T-helper 1 cell treated with Interleukin-12 subunit alpha and Interleukin-12 subunit beta and Interleukin-4 antibody, amounts not matched to agents 30 μg/mL and 1 μg/mL, for 36 hours (primary cell): ENCODE measurements at regions not wholly inside any gene's neighbourhood (a gene's known extent, or its start where the extent isn't known, plus 50 kb on each side); places are given as distances from the start of the nearest gene placed in this dataset.
"Not testable (repeated sequence)": the region's sequence is repeated elsewhere in the genome, so short reads cannot be mapped to it uniquely, and the experiment has no call there.

Experiments used
- H3K27ac Mint-ChIP-seq: one replicate; pipeline ENCODE4 v1.8.0; 2021; ENCODE audit warnings: mild to moderate bottlenecking, mixed read lengths
- H3K27me3 Mint-ChIP-seq: one replicate; pipeline ENCODE4 v1.8.0; 2021; ENCODE audit warnings: low read depth, mixed read lengths
- H3K36me3 Mint-ChIP-seq: one replicate; pipeline ENCODE4 v1.8.0; 2021; ENCODE audit warnings: low read depth, mixed read lengths
- H3K4me1 Mint-ChIP-seq: one replicate; pipeline ENCODE4 v1.8.0; 2021; ENCODE audit warnings: low read depth, mixed read lengths
- H3K4me3 Mint-ChIP-seq: one replicate; pipeline ENCODE4 v1.8.0; 2021; ENCODE audit warnings: mild to moderate bottlenecking, moderate library complexity, mixed read lengths
- H3K9me3 Mint-ChIP-seq: one replicate; pipeline ENCODE4 v1.8.0; 2021; ENCODE audit warnings: mixed read lengths

- Mint-ChIP-seq H3K9me3 (no peaks in the 10 kb centered on the region), H3K27me3 (no peaks in the 10 kb centered on the region), H3K27ac (no peak overlapping the region), H3K4me3 (no peak overlapping the region), H3K4me1 (no peaks in the 10 kb centered on the region), H3K36me3 (no peaks in the 10 kb centered on the region)
Observed at GRCh38 chr13:38002606-38003005, 133.0 kb upstream of the TRPC4 start.

DNA sequence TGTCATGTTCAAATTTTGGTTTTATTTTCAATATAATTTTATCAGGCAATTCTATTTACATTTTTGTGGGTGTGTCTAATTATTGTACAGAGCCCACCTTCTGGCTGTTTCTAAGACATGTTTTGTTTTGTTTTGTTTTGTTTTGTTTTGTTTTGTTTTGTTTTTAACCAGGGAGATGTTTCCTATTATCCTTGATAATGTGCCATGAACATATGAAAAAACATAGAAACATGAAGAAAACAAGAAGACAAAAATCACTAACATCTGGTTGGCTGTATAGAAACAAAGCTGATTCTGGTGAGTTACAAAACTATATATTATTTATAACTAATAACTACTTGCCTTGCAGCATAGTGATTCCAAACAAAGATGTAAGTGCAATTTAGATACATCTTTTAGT lies 128.1 kb upstream of the TRPC4 start:
- H3K4me3 Mint-ChIP-seq, result no peak overlapping the region
- no peaks in the 10 kb centered on the region for H3K4me1 Mint-ChIP-seq
- H3K9me3 Mint-ChIP-seq, result no peaks in the 10 kb centered on the region
- no peaks in the 10 kb centered on the region for H3K27me3 Mint-ChIP-seq
- H3K36me3 Mint-ChIP-seq, result no peaks in the 10 kb centered on the region
- no peak overlapping the region for H3K27ac Mint-ChIP-seq

GRCh38 chr13:37995092-37995491 lies 125.5 kb upstream of the TRPC4 start:
- no peaks in the 10 kb centered on the region for H3K27me3 Mint-ChIP-seq
- H3K4me3 Mint-ChIP-seq, result no peak overlapping the region
- no peaks in the 10 kb centered on the region for H3K36me3 Mint-ChIP-seq
- H3K4me1 Mint-ChIP-seq, result no peaks in the 10 kb centered on the region
- H3K27ac Mint-ChIP-seq, result no peak overlapping the region
- no peaks in the 10 kb centered on the region for H3K9me3 Mint-ChIP-seq

DNA sequence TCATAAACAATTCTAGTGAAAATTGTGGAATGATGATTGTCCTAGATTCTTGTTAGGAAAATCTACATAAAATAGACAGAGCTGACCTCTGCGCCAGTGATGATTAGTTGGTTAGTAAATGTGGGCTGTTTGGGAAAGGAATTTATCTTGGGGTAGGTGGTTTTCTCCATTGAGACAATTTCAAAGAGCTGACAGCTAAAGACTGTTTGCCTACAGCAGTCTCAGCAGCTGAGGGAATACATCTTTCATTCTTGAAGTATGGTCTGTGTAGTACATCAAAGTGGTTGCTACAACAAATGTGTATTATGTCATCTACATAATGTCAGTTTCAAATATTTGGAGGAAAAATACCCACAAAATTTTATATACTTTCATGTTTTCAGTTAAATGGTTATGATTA lies 117.2 kb upstream of the TRPC4 start:
- H3K9me3 Mint-ChIP-seq, result no peaks in the 10 kb centered on the region
- H3K27me3 Mint-ChIP-seq, result no peaks in the 10 kb centered on the region
- no peaks in the 10 kb centered on the region for H3K36me3 Mint-ChIP-seq
- no peak overlapping the region for H3K27ac Mint-ChIP-seq
- H3K4me3 Mint-ChIP-seq, result no peak overlapping the region
- no peaks in the 10 kb centered on the region for H3K4me1 Mint-ChIP-seq

DNA sequence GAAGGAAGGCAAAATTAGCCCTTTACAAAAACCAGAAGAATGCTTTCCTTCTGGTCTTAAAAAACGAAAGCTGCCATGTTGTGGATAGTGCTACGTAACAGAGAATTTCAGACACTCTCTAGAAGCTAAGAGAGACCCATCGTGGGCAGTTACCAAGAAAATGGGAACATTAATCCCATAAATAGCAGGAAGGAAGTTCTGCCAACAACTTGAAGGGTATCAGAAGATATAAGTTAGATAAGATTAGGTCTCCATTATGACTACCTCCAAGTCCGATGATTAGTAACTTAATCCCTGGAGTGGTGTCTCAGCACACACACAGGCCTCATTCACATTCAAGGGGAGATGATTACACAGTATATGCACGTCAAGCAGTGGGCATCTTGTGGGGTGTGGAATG lies 115.7 kb upstream of the TRPC4 start:
- H3K4me3 Mint-ChIP-seq, result no peak overlapping the region
- no peaks in the 10 kb centered on the region for H3K27me3 Mint-ChIP-seq
- no peaks in the 10 kb centered on the region for H3K9me3 Mint-ChIP-seq
- H3K36me3 Mint-ChIP-seq, result no peaks in the 10 kb centered on the region
- H3K27ac Mint-ChIP-seq, result no peak overlapping the region
- H3K4me1 Mint-ChIP-seq, result no peaks in the 10 kb centered on the region

DNA sequence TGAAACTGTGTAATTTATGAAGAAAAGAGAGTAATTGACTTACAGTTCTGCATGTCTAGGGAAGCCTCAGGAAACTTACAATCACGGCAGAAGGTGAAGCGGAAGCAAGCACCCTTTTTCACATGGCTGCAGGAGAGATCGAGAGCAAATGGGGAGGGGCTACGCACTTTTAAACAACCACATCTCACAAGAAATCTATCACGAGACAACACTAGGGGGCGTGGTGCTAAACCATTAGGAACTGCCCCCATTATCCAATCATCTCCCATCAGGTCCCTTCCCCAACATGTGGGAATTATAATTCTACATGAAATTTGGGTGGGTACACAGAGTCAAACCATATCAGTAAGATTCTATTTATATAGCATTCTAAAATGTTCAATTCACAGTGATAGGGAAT lies 114.8 kb upstream of the TRPC4 start:
- no peaks in the 10 kb centered on the region for H3K27me3 Mint-ChIP-seq
- no peak overlapping the region for H3K27ac Mint-ChIP-seq
- H3K36me3 Mint-ChIP-seq, result no peaks in the 10 kb centered on the region
- no peaks in the 10 kb centered on the region for H3K9me3 Mint-ChIP-seq
- no peaks in the 10 kb centered on the region for H3K4me1 Mint-ChIP-seq
- H3K4me3 Mint-ChIP-seq, result no peak overlapping the region

DNA sequence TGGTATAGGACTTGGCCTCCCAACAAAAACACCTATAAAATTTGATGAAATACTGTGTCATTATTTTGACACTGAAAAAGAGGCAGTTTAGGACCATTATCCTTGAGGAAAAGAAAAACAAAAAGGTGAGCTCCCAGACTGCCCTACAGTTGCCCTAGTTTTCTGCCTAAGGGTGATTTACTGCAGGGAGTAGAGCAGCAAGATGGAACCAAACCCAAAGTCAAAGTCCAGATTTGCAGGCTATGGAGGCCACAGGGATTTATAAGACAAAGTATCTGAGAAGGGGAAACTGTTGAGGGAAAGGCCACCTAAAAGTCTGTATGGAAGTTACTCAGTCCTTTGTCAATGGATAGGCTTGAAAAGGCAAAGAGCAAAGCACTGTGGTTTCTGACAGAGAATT lies 112.4 kb upstream of the TRPC4 start:
- Mint-ChIP-seq H3K9me3 (no peaks in the 10 kb centered on the region), H3K4me1 (no peaks in the 10 kb centered on the region), H3K27ac (no peak overlapping the region), H3K4me3 (no peak overlapping the region), H3K36me3 (no peaks in the 10 kb centered on the region), H3K27me3 (no peaks in the 10 kb centered on the region)

DNA sequence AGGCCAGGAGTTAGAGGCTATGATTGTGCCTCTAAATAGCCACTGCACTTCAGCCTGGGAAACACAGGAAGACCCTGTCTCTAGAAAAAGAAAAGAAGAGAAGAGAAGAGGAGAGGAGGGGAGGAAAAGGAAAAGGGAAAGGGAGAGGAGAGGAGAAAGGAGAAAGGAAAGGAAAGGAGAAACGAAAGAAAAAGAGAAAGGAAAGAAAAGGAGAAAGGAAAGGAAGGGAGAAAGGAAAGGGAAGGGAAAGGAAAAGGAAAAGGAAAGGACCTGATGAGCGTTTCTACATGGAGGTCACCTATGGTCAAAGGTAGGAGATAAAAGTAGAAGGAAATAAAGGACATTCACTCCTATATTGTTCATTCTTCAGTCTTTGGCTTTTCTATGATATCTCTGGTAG lies 109.1 kb upstream of the TRPC4 start:
- H3K4me3 Mint-ChIP-seq, result no peak overlapping the region
- no peak overlapping the region for H3K27ac Mint-ChIP-seq
- no peaks in the 10 kb centered on the region for H3K9me3 Mint-ChIP-seq
- H3K4me1 Mint-ChIP-seq, result no peaks in the 10 kb centered on the region
- no peaks in the 10 kb centered on the region for H3K27me3 Mint-ChIP-seq
- H3K36me3 Mint-ChIP-seq, result no peaks in the 10 kb centered on the region

DNA sequence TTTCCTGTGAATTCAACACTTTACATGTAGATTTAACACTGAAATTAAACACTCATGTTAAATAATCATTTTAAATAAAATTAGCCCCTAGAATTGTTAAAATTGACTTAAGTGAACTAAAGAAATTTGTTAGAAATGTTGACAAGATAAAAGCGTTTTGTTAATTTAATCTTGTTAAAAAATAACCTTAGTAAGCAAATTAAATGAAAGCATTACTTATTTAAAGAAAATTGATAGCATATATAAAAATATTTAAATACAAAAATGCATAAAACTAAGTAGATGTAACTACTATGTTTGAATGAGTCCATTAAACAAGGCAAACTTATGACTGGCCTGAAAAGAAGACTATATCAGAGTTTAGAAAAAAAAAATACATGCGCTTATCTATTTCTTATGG lies 99.0 kb upstream of the TRPC4 start:
- Mint-ChIP-seq H3K36me3 (no peaks in the 10 kb centered on the region), H3K4me1 (no peaks in the 10 kb centered on the region), H3K27ac (no peak overlapping the region), H3K9me3 (peaks cover 9% of the 10 kb centered on the region), H3K27me3 (no peaks in the 10 kb centered on the region), H3K4me3 (no peak overlapping the region)

DNA sequence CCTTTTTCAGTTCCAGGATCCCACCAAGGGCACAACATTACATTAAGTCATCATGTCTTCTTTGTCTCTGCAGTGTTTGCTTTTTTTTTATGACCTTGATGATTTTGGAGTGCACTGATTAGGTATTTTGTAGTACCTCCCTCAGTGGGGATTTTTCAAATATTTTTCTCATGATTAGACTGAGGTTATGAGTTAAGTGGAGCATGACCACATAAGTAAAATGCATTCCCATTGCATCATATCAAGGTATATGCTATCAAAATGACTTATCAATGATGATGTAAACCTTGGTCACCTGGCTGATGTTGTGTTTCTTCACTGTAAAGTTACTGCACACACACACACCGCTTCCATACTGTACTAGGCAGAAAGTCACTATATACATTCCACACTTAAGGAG lies 96.7 kb upstream of the TRPC4 start:
- H3K36me3 Mint-ChIP-seq, result no peaks in the 10 kb centered on the region
- H3K27ac Mint-ChIP-seq, result no peak overlapping the region
- H3K4me3 Mint-ChIP-seq, result no peak overlapping the region
- no peaks in the 10 kb centered on the region for H3K9me3 Mint-ChIP-seq
- no peaks in the 10 kb centered on the region for H3K27me3 Mint-ChIP-seq
- H3K4me1 Mint-ChIP-seq, result no peaks in the 10 kb centered on the region

GRCh38 chr13:37960427-37960826 lies 90.9 kb upstream of the TRPC4 start:
- Mint-ChIP-seq H3K4me3 (no peak overlapping the region), H3K4me1 (no peaks in the 10 kb centered on the region), H3K27me3 (no peaks in the 10 kb centered on the region), H3K36me3 (no peaks in the 10 kb centered on the region), H3K9me3 (no peaks in the 10 kb centered on the region), H3K27ac (no peak overlapping the region)

DNA sequence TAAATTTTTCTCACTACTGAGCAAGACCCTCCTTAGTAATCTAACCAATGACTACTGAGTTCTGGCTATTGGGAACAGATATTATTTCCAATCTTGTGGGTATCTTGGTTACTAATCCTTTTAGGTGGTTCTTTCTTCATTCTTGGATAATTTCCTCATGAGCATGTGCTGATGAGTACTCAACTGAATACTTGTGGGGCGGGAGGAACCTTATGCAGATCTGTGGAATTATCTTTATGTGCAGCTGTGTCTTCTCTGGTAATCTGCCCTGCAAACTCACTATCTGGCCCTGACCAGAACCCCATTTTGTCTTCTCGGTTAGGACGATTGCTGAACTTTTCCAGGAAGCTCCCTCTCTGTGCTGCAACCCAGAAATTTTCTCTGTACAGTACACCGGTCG lies 89.7 kb upstream of the TRPC4 start:
- no peaks in the 10 kb centered on the region for H3K36me3 Mint-ChIP-seq
- H3K27me3 Mint-ChIP-seq, result no peaks in the 10 kb centered on the region
- no peak overlapping the region for H3K4me3 Mint-ChIP-seq
- H3K4me1 Mint-ChIP-seq, result no peaks in the 10 kb centered on the region
- no peaks in the 10 kb centered on the region for H3K9me3 Mint-ChIP-seq
- no peak overlapping the region for H3K27ac Mint-ChIP-seq

DNA sequence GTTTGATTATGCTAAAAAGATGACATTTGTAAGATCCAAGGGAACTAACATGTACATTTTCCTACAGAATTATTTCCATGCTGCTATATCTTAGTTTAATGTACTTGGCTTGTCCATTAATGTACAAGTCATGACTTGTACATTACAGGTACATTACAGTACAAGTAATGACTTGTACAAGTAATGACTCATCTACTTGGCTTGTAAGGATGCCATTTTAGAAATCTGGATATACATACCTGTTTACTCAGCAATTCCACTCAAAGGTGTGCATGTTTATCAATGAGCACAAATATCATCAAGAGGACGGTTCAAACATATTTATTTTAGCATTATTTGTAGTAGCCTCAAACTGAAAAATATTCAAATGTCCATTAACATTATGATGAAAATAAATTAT lies 87.0 kb upstream of the TRPC4 start:
- Mint-ChIP-seq H3K9me3 (no peaks in the 10 kb centered on the region), H3K4me3 (no peak overlapping the region), H3K36me3 (no peaks in the 10 kb centered on the region)

DNA sequence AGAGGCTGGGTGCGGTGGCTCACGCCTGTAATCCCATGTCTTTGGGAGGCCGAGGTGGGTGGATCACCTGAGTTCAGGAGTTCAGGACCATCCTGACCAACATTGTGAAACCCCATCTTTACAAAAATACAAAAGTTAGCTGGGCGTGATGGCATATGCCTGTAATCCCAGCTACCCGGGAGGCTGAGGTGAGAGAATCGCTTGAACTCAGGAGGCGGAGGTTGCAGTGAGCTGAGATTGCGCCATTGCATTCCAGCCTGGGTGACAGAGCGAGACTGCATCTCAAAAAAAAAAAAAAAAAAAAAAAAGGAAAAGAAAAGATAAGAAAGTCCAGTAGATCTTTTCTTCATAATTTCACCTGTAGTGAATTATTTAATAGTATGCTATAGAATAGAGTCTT lies 85.0 kb upstream of the TRPC4 start:
- H3K4me1 Mint-ChIP-seq, H3K27ac Mint-ChIP-seq, H3K36me3 Mint-ChIP-seq, H3K4me3 Mint-ChIP-seq, H3K9me3 Mint-ChIP-seq, H3K27me3 Mint-ChIP-seq: not testable (repeated sequence)

More for the DNA sequence above, 87.0 kb upstream of the TRPC4 start:
- no peaks in the 10 kb centered on the region for H3K27me3 Mint-ChIP-seq
- H3K27ac Mint-ChIP-seq, result no peak overlapping the region
- no peaks in the 10 kb centered on the region for H3K4me1 Mint-ChIP-seq

DNA sequence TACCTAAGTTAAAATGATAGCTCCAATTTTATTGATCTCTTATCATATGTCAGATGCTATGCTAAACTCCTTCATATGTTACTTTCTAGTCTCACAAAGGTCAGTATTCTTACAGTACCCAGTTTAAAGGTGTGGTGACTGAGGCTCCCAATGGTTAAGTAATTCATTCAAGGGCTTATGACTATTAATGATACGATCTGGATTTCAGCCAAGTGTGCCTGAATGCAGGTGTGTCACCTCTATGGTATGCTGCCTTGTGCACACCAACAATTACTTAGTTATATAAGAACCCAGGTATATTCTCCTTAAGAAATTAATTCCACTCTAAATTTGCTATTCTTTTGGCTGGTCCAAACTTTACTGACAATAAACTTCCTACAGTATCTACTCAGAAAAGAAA lies 84.6 kb upstream of the TRPC4 start:
- Mint-ChIP-seq H3K27me3 (no peaks in the 10 kb centered on the region), H3K4me1 (no peaks in the 10 kb centered on the region), H3K4me3 (no peak overlapping the region), H3K9me3 (no peaks in the 10 kb centered on the region), H3K27ac (no peak overlapping the region), H3K36me3 (no peaks in the 10 kb centered on the region)

DNA sequence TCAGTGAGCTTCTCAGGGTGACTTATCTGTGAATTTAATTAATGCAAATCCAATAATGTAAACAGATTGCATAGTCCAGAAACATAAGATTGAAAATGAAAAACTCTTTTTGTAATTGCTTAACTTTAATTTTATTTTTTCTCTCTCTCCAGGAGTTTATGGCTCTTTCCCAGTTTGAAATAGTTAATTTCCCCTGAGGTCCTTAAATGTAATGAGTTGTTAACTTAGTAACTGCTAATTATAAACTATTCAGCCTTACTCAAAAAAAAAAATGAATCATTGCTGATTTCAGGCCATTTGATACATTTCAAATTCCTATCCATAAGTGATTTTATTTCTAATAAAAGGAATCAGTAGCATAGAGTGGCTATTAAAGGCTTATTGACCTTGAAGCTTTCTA lies 84.1 kb upstream of the TRPC4 start:
- H3K36me3 Mint-ChIP-seq, result no peaks in the 10 kb centered on the region

More for the DNA sequence above, 84.1 kb upstream of the TRPC4 start:
- Mint-ChIP-seq H3K4me1 (no peaks in the 10 kb centered on the region), H3K27me3 (no peaks in the 10 kb centered on the region), H3K27ac (no peak overlapping the region), H3K9me3 (no peaks in the 10 kb centered on the region), H3K4me3 (no peak overlapping the region)
